H1 (cell line): ENCODE measurements at regions not wholly inside any gene's neighbourhood (a gene's known extent, or its start where the extent isn't known, plus 50 kb on each side); places are given as distances from the start of the nearest gene placed in this dataset.

ENCODE experiments used
- CTCF ChIA-PET: fragments of 300-600 bp; sonication (Branson Sonifier 250); formaldehyde crosslinking; loops from one replicate; lab custom pipeline; 2021; ENCODE audit not compliant: partially characterized antibody; lab: Charles Lee
- POLR2A ChIA-PET: fragments of 300-600 bp; sonication (Branson Sonifier 250); formaldehyde crosslinking; loops from one replicate; lab custom pipeline; 2021; ENCODE audit warnings: inconsistent platforms; ENCODE audit not compliant: partially characterized antibody; lab: Charles Lee
- DNase-seq, 2 experiments: peaks; one replicate each; pipeline versions ENCODE4 v3.0.0 to v3.0.0-alpha.2; 2010 to 2022; ENCODE audit warnings: low spot score in 2 of 2, low read depth in 1 of 2, mixed read lengths in 1 of 2
- FAIRE-seq: peaks from 2 replicates; lab custom pipeline; 2011; peaks lifted over from hg19 to GRCh38; lab: Jason Lieb, UNC
- H2AFZ ChIP-seq: 2 replicates; pipeline ENCODE4 v1.8.1; 2012; ENCODE audit warnings: low read length, inconsistent platforms
- H2AK5ac ChIP-seq: 2 replicates; pipeline ENCODE4 v1.6.1; 2013; ENCODE audit warnings: low read depth, low read length
- H2BK120ac ChIP-seq: replicated peaks from 2 replicates; pipeline ENCODE3; 2013; ENCODE audit warnings: low read depth, low read length, inconsistent platforms
- H2BK12ac ChIP-seq: 2 replicates; pipeline ENCODE4 v1.6.1; 2013; ENCODE audit warnings: low read depth, low read length
- H2BK15ac ChIP-seq: 2 replicates; pipeline ENCODE4 v1.6.1; 2013; ENCODE audit warnings: low read length
- H2BK20ac ChIP-seq: 2 replicates; pipeline ENCODE4 v1.6.1; 2013; ENCODE audit warnings: low read length
- H2BK5ac ChIP-seq: 2 replicates; pipeline ENCODE4 v1.6.1; 2013; ENCODE audit warnings: low read depth, low read length
- H3K14ac ChIP-seq: 2 replicates; pipeline ENCODE4 v1.6.1; 2013; ENCODE audit warnings: inconsistent platforms; ENCODE audit not compliant: insufficient read length
- H3K18ac ChIP-seq: 2 replicates; pipeline ENCODE4 v1.6.1; 2013; ENCODE audit warnings: low read length; ENCODE audit errors: extremely low read depth
- H3K23ac ChIP-seq: 2 replicates; pipeline ENCODE4 v1.6.1; 2013; ENCODE audit warnings: inconsistent platforms; ENCODE audit not compliant: insufficient read length
- H3K23me2 ChIP-seq: 2 replicates; pipeline ENCODE4 v1.6.1; 2013; ENCODE audit warnings: low read depth, low read length
- H3K27ac ChIP-seq: 2 replicates; pipeline ENCODE4 v1.6.1; 2011; ENCODE audit warnings: low read depth, low read length, inconsistent platforms
- H3K27me3 ChIP-seq, 4 experiments: replicated peaks in 1 of 4; 1 replicate in 1 of 4; 2 replicates in 3 of 4; pipeline versions ENCODE4 v1.6.1 to v1.8.1; 2011 to 2013; ENCODE audit warnings: low read length in 3 of 4, mild to moderate bottlenecking in 3 of 4, inconsistent platforms in 2 of 4, mixed read lengths in 2 of 4, moderate library complexity in 1 of 4; ENCODE audit not compliant: control insufficient read depth in 3 of 4, insufficient read depth in 3 of 4; ENCODE audit errors: extremely low read depth in 1 of 4
- H3K36me3 ChIP-seq, 4 experiments: 2 replicates each; pipeline versions ENCODE4 v1.6.1 to v1.8.1; 2011 to 2013; ENCODE audit warnings: mild to moderate bottlenecking in 4 of 4, low read length in 3 of 4, moderate library complexity in 2 of 4, control low read depth in 1 of 4, inconsistent platforms in 1 of 4; ENCODE audit not compliant: insufficient read depth in 4 of 4, control insufficient read depth in 2 of 4
- H3K4ac ChIP-seq: replicated peaks from 2 replicates; pipeline ENCODE3; 2013; ENCODE audit warnings: low read length, low read depth, mixed read lengths, inconsistent platforms; ENCODE audit not compliant: insufficient read length
- H3K4me1 ChIP-seq, 4 experiments: replicated peaks in 1 of 4; 1 replicate in 1 of 4; 2 replicates in 3 of 4; pipeline versions ENCODE4 v1.6.1 to v1.8.1; 2011 to 2013; ENCODE audit warnings: low read length in 3 of 4, inconsistent platforms in 2 of 4, mixed read lengths in 1 of 4; ENCODE audit not compliant: insufficient read depth in 4 of 4, control insufficient read depth in 3 of 4
- H3K4me2 ChIP-seq, 2 experiments: 2 replicates each; pipeline versions ENCODE4 v1.6.1 to v1.8.1; 2011 to 2013; ENCODE audit warnings: low read depth in 2 of 2, low read length in 2 of 2, control low read depth in 1 of 2, inconsistent platforms in 1 of 2, mild to moderate bottlenecking in 1 of 2; ENCODE audit not compliant: insufficient read depth in 1 of 2
- H3K4me3 ChIP-seq, 4 experiments: fragments of 200-600, 300-600 bp in 1 of 4; sonication (generic), shearing (Covaris generic), sonication (Bioruptor Twin) in 1 of 4; 2 replicates each; pipeline versions ENCODE4 v1.5.1 to v1.8.1; 2011 to 2016; ENCODE audit warnings: low read length in 4 of 4, low read depth in 3 of 4, control low read depth in 2 of 4, inconsistent platforms in 2 of 4, mild to moderate bottlenecking in 2 of 4, mixed read lengths in 1 of 4, moderate library complexity in 1 of 4; ENCODE audit not compliant: insufficient read depth in 2 of 4; ENCODE audit errors: extremely low read depth in 1 of 4
- H3K56ac ChIP-seq: replicated peaks from 2 replicates; pipeline ENCODE3; 2013; ENCODE audit warnings: low read depth, mild to moderate bottlenecking, mixed read lengths, low read length, inconsistent platforms; ENCODE audit not compliant: insufficient read length
- H3K79me1 ChIP-seq: 2 replicates; pipeline ENCODE4 v1.6.1; 2013; ENCODE audit warnings: low read depth, low read length, control low read depth
- H3K79me2 ChIP-seq, 2 experiments: 2 replicates each; pipeline versions ENCODE4 v1.6.1 to v1.8.1; 2012 to 2013; ENCODE audit warnings: low read length in 2 of 2, mild to moderate bottlenecking in 2 of 2, inconsistent platforms in 1 of 2; ENCODE audit not compliant: insufficient read depth in 2 of 2, control insufficient read depth in 1 of 2
- H3K9ac ChIP-seq, 4 experiments: replicated peaks in 1 of 4; 1 replicate in 1 of 4; 2 replicates in 3 of 4; pipeline versions ENCODE4 v1.6.1 to v1.8.1; 2011 to 2013; ENCODE audit warnings: low read depth in 3 of 4, low read length in 3 of 4, control low read depth in 2 of 4, mild to moderate bottlenecking in 2 of 4, moderate library complexity in 2 of 4, inconsistent platforms in 1 of 4; ENCODE audit errors: extremely low read depth in 1 of 4
- H3K9me3 ChIP-seq, 2 experiments: 2 replicates each; pipeline versions ENCODE4 v1.6.1 to v1.8.1; 2012 to 2013; ENCODE audit warnings: mild to moderate bottlenecking in 2 of 2, moderate library complexity in 2 of 2, control low read depth in 1 of 2, inconsistent platforms in 1 of 2, low read depth in 1 of 2, low read length in 1 of 2, mixed read lengths in 1 of 2; ENCODE audit not compliant: insufficient read depth in 2 of 2
- H4K20me1 ChIP-seq, 2 experiments: replicated peaks in 1 of 2; 2 replicates each; pipeline versions ENCODE3 to v1.8.1; 2011 to 2013; ENCODE audit warnings: inconsistent platforms in 2 of 2, low read length in 2 of 2, mild to moderate bottlenecking in 1 of 2; ENCODE audit not compliant: insufficient read depth in 2 of 2, control insufficient read depth in 1 of 2
- H4K5ac ChIP-seq: 2 replicates; pipeline ENCODE4 v1.6.1; 2013; ENCODE audit warnings: low read length, low read depth, mixed read lengths, inconsistent platforms; ENCODE audit not compliant: insufficient read length
- H4K8ac ChIP-seq: 2 replicates; pipeline ENCODE4 v1.8.0; 2013; ENCODE audit warnings: mild to moderate bottlenecking, moderate library complexity, low read length, inconsistent platforms; ENCODE audit not compliant: insufficient read depth; ENCODE audit errors: extremely low read depth
- H4K91ac ChIP-seq: replicated peaks from 2 replicates; pipeline ENCODE3; 2013; ENCODE audit warnings: low read length, mixed read lengths, inconsistent platforms; ENCODE audit not compliant: insufficient read length
- SIRT6 ChIP-seq: IDR thresholded peaks from one replicate; pipeline ENCODE4 v1.7.1; 2012; ENCODE audit warnings: low read length, inconsistent platforms
- TEAD4 ChIP-seq: IDR thresholded peaks from 2 replicates; pipeline ENCODE4 v1.6.1; 2012; ENCODE audit warnings: low read depth, low read length, inconsistent platforms, mixed read lengths
- WGBS, 2 experiments: shearing (Covaris generic) in 1 of 2; methylation state at CpG; one replicate each; pipeline versions ENCODE4 v1.1.6 to v1.1.7; 2013 to 2015; ENCODE audit warnings: low lambda C conversion rate in 2 of 2, mixed read lengths in 2 of 2, inconsistent platforms in 1 of 2, low coverage in 1 of 2, missing lambda C conversion rate in 1 of 2; ENCODE audit not compliant: insufficient replicate concordance in 2 of 2, insufficient coverage in 1 of 2, insufficient read length in 1 of 2; ENCODE audit errors: extremely low coverage in 1 of 2, missing lambda C conversion rate in 1 of 2; 5-methylcytosine and 5-hydroxymethylcytosine counted together

DNA sequence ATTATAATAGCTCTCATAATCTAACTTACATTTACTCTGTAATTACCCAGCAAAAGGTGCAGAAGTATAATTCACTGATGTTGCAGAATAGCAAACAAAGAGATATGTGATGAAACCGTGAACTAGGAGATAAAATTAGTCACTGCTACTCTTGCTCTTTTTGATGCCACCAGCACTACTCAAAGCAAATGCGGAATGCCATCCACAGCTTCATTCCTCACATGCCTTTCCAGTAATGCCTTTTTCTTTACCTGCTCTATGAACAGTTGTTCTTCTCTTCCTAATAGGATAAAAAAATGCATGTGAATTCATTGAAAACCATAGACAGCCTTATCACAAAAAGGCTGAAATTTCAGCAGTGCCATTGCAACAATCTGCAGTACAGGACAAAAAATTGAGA is 1129.5 kb downstream of the DIAPH3 start:
- Histone ChIP-seq H3K4me3 (no peak overlapping the region), H3K23me2 (peaks cover 2% of the 10 kb centered on the region; the same call in 1 of the 2 replicates), H3K4me1 (peaks cover 0 to 3% (median 1%) of the 10 kb centered on the region in 4 experiments; a peak in 1 of 7 replicates), H3K36me3 (no peaks in the 10 kb centered on the region), H2AFZ (no peak overlapping the region), H2BK15ac (no peak overlapping the region), H4K20me1 (no peaks in the 10 kb centered on the region), H2BK12ac (no peak overlapping the region), H3K4me2 (no peak overlapping the region), H3K27me3 (no peaks in the 10 kb centered on the region), H3K79me2 (no peaks in the 10 kb centered on the region), H3K56ac (no peak overlapping the region), H3K23ac (no peak overlapping the region), H4K8ac (no peak overlapping the region), H3K27ac (no peak overlapping the region), H3K9ac (no peak overlapping the region), H3K14ac (no peak overlapping the region), H3K9me3 (no peaks in the 10 kb centered on the region), H3K4ac (no peak overlapping the region), H2BK120ac (no peak overlapping the region), H2AK5ac (no peak overlapping the region), H4K5ac (no peak overlapping the region), H3K18ac (no peak overlapping the region), H2BK20ac (no peak overlapping the region), H3K79me1 (no peaks in the 10 kb centered on the region), H4K91ac (no peak overlapping the region), H2BK5ac (no peak overlapping the region)
- CTCF ChIA-PET, result interaction anchor here (1.3 kb wide), 1 partner anchor 143 kb away, joined by 4 read pairs; no protein-coding TSS in a partner anchor
- FAIRE-seq (no peak), DNase-seq (no peak)
- TF ChIP-seq SIRT6 (no peak), TEAD4 (peak; percentile 74)
- 66% methylated on average over 2 of the region's 2 CpGs; no CpG with 5 or more reads in 1 of the 2 experiments for WGBS, 2 experiments
- POLR2A ChIA-PET, result no interaction called here
